ENCODE measurements at regions not wholly inside any gene's neighbourhood (a gene's known extent, or its start where the extent isn't known, plus 50 kb on each side); places are given as distances from the start of the nearest gene placed in this dataset.
"Not testable (repeated sequence)": the region's sequence is repeated elsewhere in the genome, so short reads cannot be mapped to it uniquely, and the experiment has no call there.

DNA sequence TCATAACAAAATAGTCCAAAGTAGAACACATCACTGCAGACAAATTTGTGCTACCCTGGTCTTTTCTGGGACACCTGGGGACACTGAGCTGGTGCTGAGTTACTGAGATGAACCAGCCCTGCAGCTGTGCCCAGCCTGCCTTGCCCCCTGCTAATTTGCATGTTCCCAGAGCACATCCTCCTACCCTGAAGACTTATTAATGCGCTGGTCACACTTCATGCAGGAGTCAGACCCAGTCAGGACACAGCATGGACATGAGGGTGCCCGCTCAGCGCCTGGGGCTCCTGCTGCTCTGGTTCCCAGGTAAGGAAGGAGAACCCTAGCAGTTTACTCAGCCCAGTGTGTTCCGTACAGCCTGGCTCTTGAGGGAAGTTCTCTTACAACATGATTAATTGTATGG lies 1518.3 kb downstream of the RPIA start:
- H3K27ac Mint-ChIP-seq (ENCODE audit: unreplicated experiment): no peak overlapping the region
- no peak for DNase-seq (ENCODE audit: low read depth)
- Histone ChIP-seq H3K9ac (ENCODE audit: low read length) (no peak overlapping the region), H3K27me3 (ENCODE audit: insufficient read depth, low read length) (no peaks in the 10 kb centered on the region), H3K9me3 (ENCODE audit: insufficient read depth, low read depth, low read length) (no peaks in the 10 kb centered on the region), H2AFZ (ENCODE audit: low read depth, low read length) (no peak overlapping the region), H3K4me1 (ENCODE audit: insufficient read depth, low read length) (no peaks in the 10 kb centered on the region), H3K36me3 (ENCODE audit: insufficient read depth, low read length) (no peaks in the 10 kb centered on the region), H4K20me1 (ENCODE audit: insufficient read depth, low read length) (no peaks in the 10 kb centered on the region), H3K4me3 (ENCODE audit: insufficient read depth, low read depth, low read length) (no peak overlapping the region), H3K27ac (ENCODE audit: low read depth, low read length) (no peak overlapping the region), H3K79me2 (ENCODE audit: insufficient read depth, low read length) (no peaks in the 10 kb centered on the region), H3K4me2 (ENCODE audit: low read length) (no peak overlapping the region)
- H3K4me1 Mint-ChIP-seq (ENCODE audit: low read depth, unreplicated experiment): no peaks in the 10 kb centered on the region
- no peak overlapping the region for H3K4me3 Mint-ChIP-seq (ENCODE audit: unreplicated experiment)
- peaks cover 2% of the 10 kb centered on the region for H3K9me3 Mint-ChIP-seq (ENCODE audit: unreplicated experiment)
- no peak for FAIRE-seq
- no peaks in the 10 kb centered on the region for H3K27me3 Mint-ChIP-seq (ENCODE audit: low read depth, unreplicated experiment)
- H3K36me3 Mint-ChIP-seq (ENCODE audit: low read depth, unreplicated experiment): no peaks in the 10 kb centered on the region
- no peak for TF ChIP-seq CTCF (IDR thresholded peaks at IDR 0.05; ENCODE audit: insufficient read depth, low read depth, low read length)
- no peak for TF ChIP-seq EZH2 (IDR thresholded peaks at IDR 0.05; ENCODE audit: insufficient read depth, low read length)

- not testable (repeated sequence) for H3K27me3 Mint-ChIP-seq (ENCODE audit: low read depth, unreplicated experiment); H3K27ac Mint-ChIP-seq (ENCODE audit: unreplicated experiment); H3K27ac ChIP-seq (ENCODE audit: low read depth, low read length); DNase-seq (ENCODE audit: low read depth); H3K9me3 Mint-ChIP-seq (ENCODE audit: unreplicated experiment); H3K27me3 ChIP-seq (ENCODE audit: insufficient read depth, low read length); H3K4me3 Mint-ChIP-seq (ENCODE audit: unreplicated experiment); H4K20me1 ChIP-seq (ENCODE audit: insufficient read depth, low read length); H3K36me3 Mint-ChIP-seq (ENCODE audit: low read depth, unreplicated experiment); FAIRE-seq; H3K4me1 ChIP-seq (ENCODE audit: insufficient read depth, low read length); H3K9ac ChIP-seq (ENCODE audit: low read length); H3K4me2 ChIP-seq (ENCODE audit: low read length); H3K36me3 ChIP-seq (ENCODE audit: insufficient read depth, low read length); H3K9me3 ChIP-seq (ENCODE audit: insufficient read depth, low read depth, low read length); H3K79me2 ChIP-seq (ENCODE audit: insufficient read depth, low read length); H2AFZ ChIP-seq (ENCODE audit: low read depth, low read length); H3K4me3 ChIP-seq (ENCODE audit: insufficient read depth, low read depth, low read length); H3K4me1 Mint-ChIP-seq (ENCODE audit: low read depth, unreplicated experiment)
Observed at GRCh38 chr2:90215880-90216279, 1524.4 kb downstream of the RPIA start.

DNA sequence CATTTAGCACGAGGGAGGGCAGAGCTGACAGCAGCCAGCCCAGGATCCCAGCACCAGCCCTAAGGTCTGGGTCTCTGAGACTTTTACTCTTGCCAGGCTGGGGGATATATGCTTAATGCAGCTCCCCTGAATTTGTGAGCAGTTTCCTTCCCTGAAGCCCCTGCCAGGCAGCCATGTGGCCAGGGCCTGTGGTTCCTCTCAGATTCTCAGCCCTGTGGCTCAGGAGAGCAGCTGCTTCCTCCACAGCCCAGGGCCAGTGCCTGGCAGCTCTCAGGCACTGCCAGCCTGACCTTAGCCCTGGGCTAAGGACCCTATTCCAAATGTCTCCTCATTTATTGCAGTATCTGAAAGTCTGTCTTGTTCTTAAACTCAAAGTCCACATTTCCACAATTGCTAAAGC lies 1525.3 kb downstream of the RPIA start:
- H3K4me3 ChIP-seq (ENCODE audit: insufficient read depth, low read depth, low read length); H3K4me1 Mint-ChIP-seq (ENCODE audit: low read depth, unreplicated experiment); H3K36me3 ChIP-seq (ENCODE audit: insufficient read depth, low read length); H3K9me3 ChIP-seq (ENCODE audit: insufficient read depth, low read depth, low read length); FAIRE-seq; H3K9ac ChIP-seq (ENCODE audit: low read length); H3K27ac Mint-ChIP-seq (ENCODE audit: unreplicated experiment); H3K27me3 ChIP-seq (ENCODE audit: insufficient read depth, low read length); DNase-seq (ENCODE audit: low read depth); H2AFZ ChIP-seq (ENCODE audit: low read depth, low read length); H3K27me3 Mint-ChIP-seq (ENCODE audit: low read depth, unreplicated experiment); H3K36me3 Mint-ChIP-seq (ENCODE audit: low read depth, unreplicated experiment); H3K9me3 Mint-ChIP-seq (ENCODE audit: unreplicated experiment); H3K79me2 ChIP-seq (ENCODE audit: insufficient read depth, low read length); H3K4me2 ChIP-seq (ENCODE audit: low read length); H3K27ac ChIP-seq (ENCODE audit: low read depth, low read length); H3K4me1 ChIP-seq (ENCODE audit: insufficient read depth, low read length); H4K20me1 ChIP-seq (ENCODE audit: insufficient read depth, low read length); H3K4me3 Mint-ChIP-seq (ENCODE audit: unreplicated experiment): not testable (repeated sequence)

DNA sequence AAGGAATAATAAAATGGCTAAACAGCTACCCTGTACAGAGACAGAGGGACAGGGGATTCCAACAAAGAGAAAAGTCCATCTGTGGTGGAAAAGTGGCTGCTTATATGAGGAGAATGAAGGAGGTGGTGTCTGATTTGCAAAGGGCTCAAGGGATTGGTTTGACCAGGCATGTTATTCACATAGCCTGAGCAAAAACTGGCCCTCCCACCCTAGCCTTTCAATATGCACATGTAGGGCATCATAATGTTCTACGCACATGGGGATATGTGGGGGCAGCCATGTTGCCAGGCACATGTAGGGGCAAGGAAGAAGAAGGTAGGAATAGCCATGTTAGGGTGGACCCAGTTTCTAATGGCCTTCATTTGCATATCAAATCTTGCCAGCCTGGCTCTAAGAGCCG lies 1527.1 kb downstream of the RPIA start:
- H3K4me3 Mint-ChIP-seq (ENCODE audit: unreplicated experiment); H2AFZ ChIP-seq (ENCODE audit: low read depth, low read length); H3K4me3 ChIP-seq (ENCODE audit: insufficient read depth, low read depth, low read length); H3K9ac ChIP-seq (ENCODE audit: low read length); H3K4me1 ChIP-seq (ENCODE audit: insufficient read depth, low read length); H3K36me3 Mint-ChIP-seq (ENCODE audit: low read depth, unreplicated experiment); H4K20me1 ChIP-seq (ENCODE audit: insufficient read depth, low read length); H3K4me1 Mint-ChIP-seq (ENCODE audit: low read depth, unreplicated experiment); H3K27ac Mint-ChIP-seq (ENCODE audit: unreplicated experiment); H3K9me3 Mint-ChIP-seq (ENCODE audit: unreplicated experiment); H3K9me3 ChIP-seq (ENCODE audit: insufficient read depth, low read depth, low read length); FAIRE-seq; H3K4me2 ChIP-seq (ENCODE audit: low read length); H3K27me3 ChIP-seq (ENCODE audit: insufficient read depth, low read length); H3K79me2 ChIP-seq (ENCODE audit: insufficient read depth, low read length); H3K27ac ChIP-seq (ENCODE audit: low read depth, low read length); DNase-seq (ENCODE audit: low read depth); H3K27me3 Mint-ChIP-seq (ENCODE audit: low read depth, unreplicated experiment); H3K36me3 ChIP-seq (ENCODE audit: insufficient read depth, low read length): not testable (repeated sequence)

DNA sequence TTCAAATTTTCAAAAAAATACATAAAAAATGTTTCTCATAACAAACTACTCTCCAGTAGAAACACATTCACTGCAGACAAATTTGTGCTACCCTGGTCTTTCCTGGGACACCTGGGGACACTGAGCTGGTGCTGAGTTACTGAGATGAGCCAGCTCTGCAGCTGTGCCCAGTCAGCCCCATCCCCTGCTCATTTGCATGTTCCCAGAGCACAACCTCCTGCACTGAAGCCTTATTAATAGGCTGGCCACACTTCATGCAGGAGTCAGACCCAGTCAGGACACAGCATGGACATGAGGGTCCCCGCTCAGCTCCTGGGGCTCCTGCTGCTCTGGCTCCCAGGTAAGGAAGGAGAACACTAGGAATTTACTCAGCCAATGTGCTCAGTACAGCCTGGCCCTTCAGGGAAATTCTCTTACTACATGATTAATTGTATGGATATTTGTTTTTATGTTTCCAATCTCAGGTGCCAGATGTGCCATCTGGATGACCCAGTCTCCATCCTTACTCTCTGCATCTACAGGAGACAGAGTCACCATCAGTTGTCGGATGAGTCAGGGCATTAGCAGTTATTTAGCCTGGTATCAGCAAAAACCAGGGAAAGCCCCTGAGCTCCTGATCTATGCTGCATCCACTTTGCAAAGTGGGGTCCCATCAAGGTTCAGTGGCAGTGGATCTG lies 1529.3 kb downstream of the RPIA start:
- H3K9me3 Mint-ChIP-seq (ENCODE audit: unreplicated experiment); DNase-seq (ENCODE audit: low read depth); H3K79me2 ChIP-seq (ENCODE audit: insufficient read depth, low read length); H3K4me3 ChIP-seq (ENCODE audit: insufficient read depth, low read depth, low read length); FAIRE-seq; H3K36me3 ChIP-seq (ENCODE audit: insufficient read depth, low read length); H3K27ac Mint-ChIP-seq (ENCODE audit: unreplicated experiment); H3K9ac ChIP-seq (ENCODE audit: low read length); H3K36me3 Mint-ChIP-seq (ENCODE audit: low read depth, unreplicated experiment); H2AFZ ChIP-seq (ENCODE audit: low read depth, low read length); H3K4me1 ChIP-seq (ENCODE audit: insufficient read depth, low read length); H3K27me3 Mint-ChIP-seq (ENCODE audit: low read depth, unreplicated experiment); H3K27ac ChIP-seq (ENCODE audit: low read depth, low read length); H3K27me3 ChIP-seq (ENCODE audit: insufficient read depth, low read length); H4K20me1 ChIP-seq (ENCODE audit: insufficient read depth, low read length); H3K4me2 ChIP-seq (ENCODE audit: low read length); H3K9me3 ChIP-seq (ENCODE audit: insufficient read depth, low read depth, low read length); H3K4me3 Mint-ChIP-seq (ENCODE audit: unreplicated experiment); H3K4me1 Mint-ChIP-seq (ENCODE audit: low read depth, unreplicated experiment): not testable (repeated sequence)
